GM18868 (cell line): ENCODE measurements at regions not wholly inside any gene's neighbourhood (a gene's known extent, or its start where the extent isn't known, plus 50 kb on each side); places are given as distances from the start of the nearest gene placed in this dataset.

Source experiments
- ATAC-seq: cut with Tn5 transposase; IDR thresholded peaks from one replicate; pipeline ENCODE4 v1.9.1; 2021; ENCODE audit warnings: mild to moderate bottlenecking, moderate library complexity; ENCODE audit not compliant: unreplicated experiment

GRCh38 chr1:81234237-81234636, 566.5 kb upstream of the ADGRL2 start:
- ATAC-seq = no peak

- no peak for ATAC-seq
These were observed 567.1 kb upstream of the ADGRL2 start for GRCh38 chr1:81233591-81233990.

- no peak for ATAC-seq
These were observed 568.3 kb upstream of the ADGRL2 start for GRCh38 chr1:81232420-81232819.

GRCh38 chr1:81231729-81232038, 569.0 kb upstream of the ADGRL2 start:
- ATAC-seq = no peak

GRCh38 chr1:81230983-81231728, 569.6 kb upstream of the ADGRL2 start:
- ATAC-seq = no peak

- no peak for ATAC-seq
These were observed 571.8 kb upstream of the ADGRL2 start for GRCh38 chr1:81228926-81229325.

GRCh38 chr1:81226603-81226928, 574.2 kb upstream of the ADGRL2 start:
- ATAC-seq = no peak

GRCh38 chr1:81225789-81226602, 574.7 kb upstream of the ADGRL2 start:
- ATAC-seq = no peak

GRCh38 chr1:81224222-81224621, 576.5 kb upstream of the ADGRL2 start:
- ATAC-seq = no peak

GRCh38 chr1:81221564-81221963, 579.2 kb upstream of the ADGRL2 start:
- ATAC-seq = no peak

GRCh38 chr1:81220614-81221071, 580.1 kb upstream of the ADGRL2 start:
- no peak for ATAC-seq

- no peak for ATAC-seq
These were observed 583.7 kb upstream of the ADGRL2 start for GRCh38 chr1:81217058-81217457.

GRCh38 chr1:81213279-81213678, 587.5 kb upstream of the ADGRL2 start:
- ATAC-seq = no peak

- no peak for ATAC-seq
These were observed 591.3 kb upstream of the ADGRL2 start for GRCh38 chr1:81209461-81209860.

- ATAC-seq = no peak
These were observed 592.3 kb upstream of the ADGRL2 start for GRCh38 chr1:81208441-81208840.

- no peak for ATAC-seq
These were observed 594.8 kb upstream of the ADGRL2 start for GRCh38 chr1:81205956-81206355.

GRCh38 chr1:81201779-81202178, 599.0 kb upstream of the ADGRL2 start:
- ATAC-seq = no peak

GRCh38 chr1:81197591-81197990, 603.1 kb upstream of the ADGRL2 start:
- no peak for ATAC-seq

- no peak for ATAC-seq
These were observed 607.8 kb upstream of the ADGRL2 start for GRCh38 chr1:81192647-81193642.

- ATAC-seq = no peak
These were observed 610.7 kb upstream of the ADGRL2 start for GRCh38 chr1:81190003-81190402.

- ATAC-seq = no peak
These were observed 613.1 kb upstream of the ADGRL2 start for GRCh38 chr1:81187635-81188034.
